CD14-positive monocyte (primary cell): ENCODE measurements at regions not wholly inside any gene's neighbourhood (a gene's known extent, or its start where the extent isn't known, plus 50 kb on each side); places are given as distances from the start of the nearest gene placed in this dataset.

Experiments used
- DNase-seq, 3 donors: peaks; one replicate each; pipeline ENCODE4 v3.0.0-alpha.2; 2011 to 2022
- H2AFZ ChIP-seq: 2 replicates; pipeline ENCODE4 v1.6.0; 2012; ENCODE audit warnings: mild to moderate bottlenecking, low read depth, low read length, inconsistent platforms; ENCODE audit not compliant: insufficient read depth, poor library complexity, severe bottlenecking
- H3K27ac ChIP-seq, 2 donors: 1 replicate in 1 of 2; 2 replicates in 1 of 2; pipeline ENCODE4 v1.5.1; 2012 to 2013; ENCODE audit warnings: low read length in 2 of 2, control low read depth in 1 of 2, inconsistent platforms in 1 of 2, low read depth in 1 of 2, mild to moderate bottlenecking in 1 of 2
- H3K27me3 ChIP-seq, 2 donors: one replicate each; pipeline versions ENCODE4 v1.6.0 to v1.6.1; 2011 to 2013; ENCODE audit warnings: low read length in 2 of 2; ENCODE audit not compliant: control insufficient read depth in 2 of 2, insufficient read depth in 2 of 2
- H3K36me3 ChIP-seq, 2 donors: replicated peaks in 1 of 2; 1 replicate in 1 of 2; 2 replicates in 1 of 2; pipeline versions ENCODE4 v1.5.1 to v1.6.1; 2012 to 2013; ENCODE audit warnings: low read length in 2 of 2, control low read depth in 1 of 2, inconsistent platforms in 1 of 2, mild to moderate bottlenecking in 1 of 2; ENCODE audit not compliant: insufficient read depth in 2 of 2, control insufficient read depth in 1 of 2
- H3K4me1 ChIP-seq, 2 donors: 1 replicate in 1 of 2; 2 replicates in 1 of 2; pipeline versions ENCODE4 v1.5.1 to v1.6.1; 2012 to 2013; ENCODE audit warnings: low read length in 2 of 2, control low read depth in 1 of 2, inconsistent platforms in 1 of 2, mild to moderate bottlenecking in 1 of 2, moderate library complexity in 1 of 2; ENCODE audit not compliant: insufficient read depth in 2 of 2, control insufficient read depth in 1 of 2
- H3K4me2 ChIP-seq: replicated peaks from 2 replicates; pipeline ENCODE3; 2012; ENCODE audit warnings: low read length, moderate library complexity, mild to moderate bottlenecking; ENCODE audit not compliant: poor library complexity, severe bottlenecking; ENCODE audit errors: extremely low read depth
- H3K4me3 ChIP-seq, 3 experiments: fragments of 200-600 bp in 1 of 3; sonication (generic) in 1 of 3; replicated peaks in 1 of 3; 1 replicate in 2 of 3; 2 replicates in 1 of 3; pipeline ENCODE4 v1.5.1; 2011 to 2013; ENCODE audit warnings: low read length in 3 of 3, mild to moderate bottlenecking in 3 of 3, control low read depth in 2 of 3, low read depth in 2 of 3, inconsistent platforms in 1 of 3, moderate library complexity in 1 of 3
- H3K79me2 ChIP-seq: 2 replicates; pipeline ENCODE4 v1.6.0; 2012; ENCODE audit warnings: mild to moderate bottlenecking, control low read depth, inconsistent platforms, low read length, moderate library complexity; ENCODE audit not compliant: insufficient read depth
- H3K9ac ChIP-seq: 2 replicates; pipeline ENCODE4 v1.6.0; 2017; ENCODE audit warnings: low read length, mild to moderate bottlenecking; ENCODE audit not compliant: insufficient read depth, poor library complexity, severe bottlenecking
- H3K9me3 ChIP-seq, 2 donors: replicated peaks in 1 of 2; 1 replicate in 1 of 2; 2 replicates in 1 of 2; pipeline versions ENCODE4 v1.5.1 to v1.6.1; 2012 to 2013; ENCODE audit warnings: low read length in 2 of 2, control low read depth in 1 of 2; ENCODE audit not compliant: control insufficient read depth in 1 of 2, insufficient read depth in 1 of 2
- H4K20me1 ChIP-seq: 2 replicates; pipeline ENCODE4 v1.6.0; 2012; ENCODE audit warnings: mild to moderate bottlenecking, low read length, control low read depth, moderate library complexity; ENCODE audit not compliant: insufficient read depth
- H3K27ac Mint-ChIP-seq, 7 donors: one replicate each; pipeline ENCODE4 v1.8.0; 2020; ENCODE audit warnings: mild to moderate bottlenecking in 7 of 7, mixed read lengths in 7 of 7, moderate library complexity in 6 of 7, inconsistent platforms in 2 of 7
- H3K27me3 Mint-ChIP-seq, 3 donors: one replicate each; pipeline ENCODE4 v1.8.0; 2021 to 2022; ENCODE audit warnings: low read depth in 3 of 3, mild to moderate bottlenecking in 3 of 3, mixed read lengths in 3 of 3, moderate library complexity in 3 of 3, inconsistent platforms in 1 of 3
- H3K36me3 Mint-ChIP-seq, 2 donors: one replicate each; pipeline ENCODE4 v1.8.0; 2020; ENCODE audit warnings: mixed read lengths in 2 of 2, inconsistent platforms in 1 of 2, mild to moderate bottlenecking in 1 of 2
- H3K4me1 Mint-ChIP-seq: one replicate; pipeline ENCODE4 v1.8.0; 2020; ENCODE audit warnings: mild to moderate bottlenecking, mixed read lengths
- H3K4me3 Mint-ChIP-seq, 2 donors: one replicate each; pipeline ENCODE4 v1.8.0; 2020; ENCODE audit warnings: mild to moderate bottlenecking in 2 of 2, mixed read lengths in 2 of 2, moderate library complexity in 1 of 2
- H3K9me3 Mint-ChIP-seq, 7 donors: one replicate each; pipeline ENCODE4 v1.8.0; 2020 to 2022; ENCODE audit warnings: mixed read lengths in 7 of 7, mild to moderate bottlenecking in 6 of 7, moderate library complexity in 6 of 7, inconsistent platforms in 2 of 7
- CTCF ChIP-seq: fragments of 200-600 bp; IDR thresholded peaks from one replicate; pipeline ENCODE4 v1.8.0; 2022; ENCODE audit warnings: antibody characterized with exemption, mild to moderate bottlenecking
- WGBS: methylation state at CpG from one replicate; pipeline ENCODE4 v1.1.5; 2013; ENCODE audit warnings: missing lambda C conversion rate; ENCODE audit not compliant: insufficient coverage; 5-methylcytosine and 5-hydroxymethylcytosine counted together
- intact Hi-C, 2 donors: fragments of 100-400 bp; cut with micrococcal nuclease; formaldehyde crosslinking; loops; one replicate each; pipeline versions ENCODE4 v1.15.0 to v1.15.1; 2023

GRCh38 chr13:65293530-65294198 is 1936.5 kb downstream of the PCDH9 start:
- Mint-ChIP-seq H3K27me3 (no peaks in the 10 kb centered on the region), H3K9me3 (peaks cover 0 to 11% (median 0%) of the 10 kb centered on the region in 7 donors), H3K4me1 (no peaks in the 10 kb centered on the region), H3K4me3 (no peak overlapping the region), H3K27ac (no peak overlapping the region), H3K36me3 (no peaks in the 10 kb centered on the region)
- Histone ChIP-seq H2AFZ (no peak overlapping the region), H3K9ac (no peak overlapping the region), H3K9me3 (no peaks in the 10 kb centered on the region), H3K36me3 (no peaks in the 10 kb centered on the region), H3K4me2 (no peak overlapping the region), H3K27me3 (no peaks in the 10 kb centered on the region), H3K4me1 (no peaks in the 10 kb centered on the region), H3K27ac (no peak overlapping the region), H3K4me3 (no peak overlapping the region), H3K79me2 (no peaks in the 10 kb centered on the region), H4K20me1 (no peaks in the 10 kb centered on the region)
- no peak for DNase-seq
- no CpG with 5 or more reads among the region's 4 CpGs for WGBS
- no peak for TF ChIP-seq CTCF
- intact Hi-C loops, result no loop called here

GRCh38 chr13:65292488-65292901 is 1937.6 kb downstream of the PCDH9 start:
- no peak overlapping the region for H3K27ac Mint-ChIP-seq
- H3K4me1 Mint-ChIP-seq, result no peaks in the 10 kb centered on the region
- Histone ChIP-seq H3K4me1 (no peaks in the 10 kb centered on the region), H3K4me2 (no peak overlapping the region), H3K27ac (no peak overlapping the region), H4K20me1 (no peaks in the 10 kb centered on the region), H3K4me3 (no peak overlapping the region), H3K79me2 (no peaks in the 10 kb centered on the region), H2AFZ (no peak overlapping the region), H3K36me3 (no peaks in the 10 kb centered on the region), H3K27me3 (no peaks in the 10 kb centered on the region), H3K9me3 (no peaks in the 10 kb centered on the region), H3K9ac (no peak overlapping the region)
- intact Hi-C loops, result no loop called here
- WGBS, result no CpG with 5 or more reads among the region's 2 CpGs
- no peak overlapping the region for H3K4me3 Mint-ChIP-seq
- TF ChIP-seq CTCF, result no peak
- no peaks in the 10 kb centered on the region for H3K36me3 Mint-ChIP-seq
- H3K9me3 Mint-ChIP-seq, result peaks cover 0 to 11% (median 0%) of the 10 kb centered on the region in 7 donors
- DNase-seq, result no peak
- H3K27me3 Mint-ChIP-seq, result no peaks in the 10 kb centered on the region
